ENCODE measurements at regions not wholly inside any gene's neighbourhood (a gene's known extent, or its start where the extent isn't known, plus 50 kb on each side); places are given as distances from the start of the nearest gene placed in this dataset.
"Not testable (repeated sequence)": the region's sequence is repeated elsewhere in the genome, so short reads cannot be mapped to it uniquely, and the experiment has no call there.

GRCh38 chr16:59126486-59126885 lies 392.4 kb upstream of the GOT2 start:
- no peak overlapping the region for H3K4me3 Mint-ChIP-seq
- no peaks in the 10 kb centered on the region for H3K4me1 Mint-ChIP-seq (ENCODE audit: low read depth)
- H3K36me3 Mint-ChIP-seq (ENCODE audit: low read depth), result no peaks in the 10 kb centered on the region
- no peak overlapping the region for H3K27ac Mint-ChIP-seq
- no peaks in the 10 kb centered on the region for H3K27me3 Mint-ChIP-seq (ENCODE audit: low read depth)
- no peaks in the 10 kb centered on the region for H3K9me3 Mint-ChIP-seq
- DNase-seq (ENCODE audit: low spot score), result no peak

GRCh38 chr16:59124056-59124455 lies 389.9 kb upstream of the GOT2 start:
- DNase-seq (ENCODE audit: low spot score), result no peak
- H3K27me3 Mint-ChIP-seq (ENCODE audit: low read depth), result no peaks in the 10 kb centered on the region
- no peaks in the 10 kb centered on the region for H3K36me3 Mint-ChIP-seq (ENCODE audit: low read depth)
- no peak overlapping the region for H3K4me3 Mint-ChIP-seq
- H3K27ac Mint-ChIP-seq, result no peak overlapping the region
- H3K9me3 Mint-ChIP-seq, result no peaks in the 10 kb centered on the region
- no peaks in the 10 kb centered on the region for H3K4me1 Mint-ChIP-seq (ENCODE audit: low read depth)

GRCh38 chr16:59123479-59123878 lies 389.4 kb upstream of the GOT2 start:
- Mint-ChIP-seq H3K9me3 (no peaks in the 10 kb centered on the region), H3K4me1 (ENCODE audit: low read depth) (no peaks in the 10 kb centered on the region), H3K36me3 (ENCODE audit: low read depth) (no peaks in the 10 kb centered on the region), H3K27ac (no peak overlapping the region), H3K27me3 (ENCODE audit: low read depth) (no peaks in the 10 kb centered on the region), H3K4me3 (no peak overlapping the region)
- no peak for DNase-seq (ENCODE audit: low spot score)

GRCh38 chr16:59122262-59122537 lies 388.1 kb upstream of the GOT2 start:
- Mint-ChIP-seq H3K27ac (no peak overlapping the region), H3K4me3 (no peak overlapping the region), H3K27me3 (ENCODE audit: low read depth) (no peaks in the 10 kb centered on the region), H3K9me3 (peaks cover 3% of the 10 kb centered on the region), H3K4me1 (ENCODE audit: low read depth) (no peaks in the 10 kb centered on the region), H3K36me3 (ENCODE audit: low read depth) (no peaks in the 10 kb centered on the region)
- no peak for DNase-seq (ENCODE audit: low spot score)

- Mint-ChIP-seq H3K27ac (no peak overlapping the region), H3K4me1 (ENCODE audit: low read depth) (no peaks in the 10 kb centered on the region), H3K36me3 (ENCODE audit: low read depth) (no peaks in the 10 kb centered on the region), H3K4me3 (no peak overlapping the region), H3K27me3 (ENCODE audit: low read depth) (no peaks in the 10 kb centered on the region), H3K9me3 (peaks cover 3% of the 10 kb centered on the region)
- no peak for DNase-seq (ENCODE audit: low spot score)
Measured at GRCh38 chr16:59121411-59122261, 387.5 kb upstream of the GOT2 start.

GRCh38 chr16:59116744-59117143 lies 382.6 kb upstream of the GOT2 start:
- no peak overlapping the region for H3K27ac Mint-ChIP-seq
- H3K4me1 Mint-ChIP-seq (ENCODE audit: low read depth), result no peaks in the 10 kb centered on the region

GRCh38 chr16:59114790-59115189 lies 380.7 kb upstream of the GOT2 start:
- DNase-seq (ENCODE audit: low spot score), result no peak
- H3K27me3 Mint-ChIP-seq (ENCODE audit: low read depth), result no peaks in the 10 kb centered on the region
- H3K4me1 Mint-ChIP-seq (ENCODE audit: low read depth), result no peaks in the 10 kb centered on the region
- H3K36me3 Mint-ChIP-seq (ENCODE audit: low read depth), result no peaks in the 10 kb centered on the region
- H3K27ac Mint-ChIP-seq, result no peak overlapping the region
- peaks cover 7% of the 10 kb centered on the region for H3K9me3 Mint-ChIP-seq
- no peak overlapping the region for H3K4me3 Mint-ChIP-seq

More at GRCh38 chr16:59116744-59117143, 382.6 kb upstream of the GOT2 start:
- no peak overlapping the region for H3K4me3 Mint-ChIP-seq
- no peaks in the 10 kb centered on the region for H3K27me3 Mint-ChIP-seq (ENCODE audit: low read depth)
- peaks cover 3% of the 10 kb centered on the region for H3K9me3 Mint-ChIP-seq
- no peaks in the 10 kb centered on the region for H3K36me3 Mint-ChIP-seq (ENCODE audit: low read depth)
- DNase-seq (ENCODE audit: low spot score), result no peak

GRCh38 chr16:59113004-59113670 lies 379.0 kb upstream of the GOT2 start:
- H3K36me3 Mint-ChIP-seq (ENCODE audit: low read depth), result no peaks in the 10 kb centered on the region
- H3K4me3 Mint-ChIP-seq, result no peak overlapping the region
- no peak overlapping the region for H3K27ac Mint-ChIP-seq
- no peaks in the 10 kb centered on the region for H3K27me3 Mint-ChIP-seq (ENCODE audit: low read depth)
- H3K9me3 Mint-ChIP-seq, result peaks cover 7% of the 10 kb centered on the region
- no peaks in the 10 kb centered on the region for H3K4me1 Mint-ChIP-seq (ENCODE audit: low read depth)
- DNase-seq (ENCODE audit: low spot score), result no peak

- H3K4me3 Mint-ChIP-seq, result no peak overlapping the region
- H3K9me3 Mint-ChIP-seq, result peaks cover 5% of the 10 kb centered on the region
- no peak for DNase-seq (ENCODE audit: low spot score)
- H3K27ac Mint-ChIP-seq, result no peak overlapping the region
- H3K27me3 Mint-ChIP-seq (ENCODE audit: low read depth), result no peaks in the 10 kb centered on the region
- no peaks in the 10 kb centered on the region for H3K36me3 Mint-ChIP-seq (ENCODE audit: low read depth)
- no peaks in the 10 kb centered on the region for H3K4me1 Mint-ChIP-seq (ENCODE audit: low read depth)
Measured at GRCh38 chr16:59111280-59111679, 377.2 kb upstream of the GOT2 start.

GRCh38 chr16:59108374-59108773 lies 374.3 kb upstream of the GOT2 start:
- Mint-ChIP-seq H3K36me3 (ENCODE audit: low read depth) (no peaks in the 10 kb centered on the region), H3K9me3 (peaks cover 5% of the 10 kb centered on the region), H3K4me3 (no peak overlapping the region), H3K27me3 (ENCODE audit: low read depth) (no peaks in the 10 kb centered on the region), H3K27ac (no peak overlapping the region), H3K4me1 (ENCODE audit: low read depth) (no peaks in the 10 kb centered on the region)
- no peak for DNase-seq (ENCODE audit: low spot score)

GRCh38 chr16:59096682-59097081 lies 362.6 kb upstream of the GOT2 start:
- H3K4me1 Mint-ChIP-seq (ENCODE audit: low read depth); H3K27me3 Mint-ChIP-seq (ENCODE audit: low read depth); H3K27ac Mint-ChIP-seq; H3K36me3 Mint-ChIP-seq (ENCODE audit: low read depth); DNase-seq (ENCODE audit: low spot score); H3K4me3 Mint-ChIP-seq: not testable (repeated sequence)
- peaks cover 10% of the 10 kb centered on the region for H3K9me3 Mint-ChIP-seq

- DNase-seq (ENCODE audit: low spot score), result no peak
- Mint-ChIP-seq H3K4me3 (no peak overlapping the region), H3K27me3 (ENCODE audit: low read depth) (no peaks in the 10 kb centered on the region), H3K4me1 (ENCODE audit: low read depth) (no peaks in the 10 kb centered on the region), H3K36me3 (ENCODE audit: low read depth) (no peaks in the 10 kb centered on the region), H3K27ac (no peak overlapping the region), H3K9me3 (peaks cover 7% of the 10 kb centered on the region)
Measured at GRCh38 chr16:59090541-59090940, 356.4 kb upstream of the GOT2 start.

- no peaks in the 10 kb centered on the region for H3K9me3 Mint-ChIP-seq
- H3K36me3 Mint-ChIP-seq (ENCODE audit: low read depth), result no peaks in the 10 kb centered on the region
- H3K4me1 Mint-ChIP-seq (ENCODE audit: low read depth), result no peaks in the 10 kb centered on the region
- DNase-seq (ENCODE audit: low spot score), result no peak
- no peaks in the 10 kb centered on the region for H3K27me3 Mint-ChIP-seq (ENCODE audit: low read depth)
- H3K27ac Mint-ChIP-seq, result no peak overlapping the region
- no peak overlapping the region for H3K4me3 Mint-ChIP-seq
Measured at GRCh38 chr16:59088431-59088830, 354.3 kb upstream of the GOT2 start.

- Mint-ChIP-seq H3K36me3 (ENCODE audit: low read depth) (no peaks in the 10 kb centered on the region), H3K9me3 (no peaks in the 10 kb centered on the region), H3K4me3 (no peak overlapping the region), H3K27ac (no peak overlapping the region), H3K4me1 (ENCODE audit: low read depth) (no peaks in the 10 kb centered on the region), H3K27me3 (ENCODE audit: low read depth) (no peaks in the 10 kb centered on the region)
- DNase-seq (ENCODE audit: low spot score), result no peak
Measured at GRCh38 chr16:59087641-59088040, 353.5 kb upstream of the GOT2 start.

- Mint-ChIP-seq H3K27me3 (ENCODE audit: low read depth) (no peaks in the 10 kb centered on the region), H3K36me3 (ENCODE audit: low read depth) (no peaks in the 10 kb centered on the region), H3K27ac (no peak overlapping the region), H3K4me1 (ENCODE audit: low read depth) (no peaks in the 10 kb centered on the region), H3K4me3 (no peak overlapping the region), H3K9me3 (peaks cover 15% of the 10 kb centered on the region)
- no peak for DNase-seq (ENCODE audit: low spot score)
Measured at GRCh38 chr16:59067205-59067604, 333.1 kb upstream of the GOT2 start.
